ENCODE measurements at regions not wholly inside any gene's neighbourhood (a gene's known extent, or its start where the extent isn't known, plus 50 kb on each side); places are given as distances from the start of the nearest gene placed in this dataset.

DNA sequence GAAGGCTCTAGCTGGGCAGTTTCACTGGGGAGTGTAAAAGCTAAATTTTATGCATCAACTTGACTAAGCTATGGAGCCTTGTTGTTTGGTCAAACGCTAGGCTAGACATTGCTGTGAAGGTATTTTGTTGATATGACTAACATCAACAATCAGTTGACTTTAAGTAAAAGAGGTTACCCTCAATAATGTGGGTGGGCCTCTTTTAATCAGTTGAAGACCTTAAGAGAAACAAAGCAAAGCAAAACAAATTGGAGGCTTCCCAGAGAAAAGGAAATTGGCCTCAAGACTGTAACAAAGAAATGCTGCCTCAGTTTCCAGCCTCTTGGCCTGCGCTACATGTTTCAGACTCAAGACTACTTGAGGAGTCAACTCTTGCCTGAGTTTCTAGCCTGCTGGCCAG lies 50.0 kb upstream of the TSC22D1 start:
- no peak for TF ChIP-seq EZH2 (IDR thresholded peaks at IDR 0.05; ENCODE audit: insufficient read depth, low read length)
- TF ChIP-seq, protein P1, sequence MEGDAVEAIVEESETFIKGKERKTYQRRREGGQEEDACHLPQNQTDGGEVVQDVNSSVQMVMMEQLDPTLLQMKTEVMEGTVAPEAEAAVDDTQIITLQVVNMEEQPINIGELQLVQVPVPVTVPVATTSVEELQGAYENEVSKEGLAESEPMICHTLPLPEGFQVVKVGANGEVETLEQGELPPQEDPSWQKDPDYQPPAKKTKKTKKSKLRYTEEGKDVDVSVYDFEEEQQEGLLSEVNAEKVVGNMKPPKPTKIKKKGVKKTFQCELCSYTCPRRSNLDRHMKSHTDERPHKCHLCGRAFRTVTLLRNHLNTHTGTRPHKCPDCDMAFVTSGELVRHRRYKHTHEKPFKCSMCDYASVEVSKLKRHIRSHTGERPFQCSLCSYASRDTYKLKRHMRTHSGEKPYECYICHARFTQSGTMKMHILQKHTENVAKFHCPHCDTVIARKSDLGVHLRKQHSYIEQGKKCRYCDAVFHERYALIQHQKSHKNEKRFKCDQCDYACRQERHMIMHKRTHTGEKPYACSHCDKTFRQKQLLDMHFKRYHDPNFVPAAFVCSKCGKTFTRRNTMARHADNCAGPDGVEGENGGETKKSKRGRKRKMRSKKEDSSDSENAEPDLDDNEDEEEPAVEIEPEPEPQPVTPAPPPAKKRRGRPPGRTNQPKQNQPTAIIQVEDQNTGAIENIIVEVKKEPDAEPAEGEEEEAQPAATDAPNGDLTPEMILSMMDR (IDR thresholded peaks at IDR 0.05; ENCODE audit: insufficient read depth, low read depth, low read length) = no peak
